NCI-H524 (cell line): ENCODE measurements at regions not wholly inside any gene's neighbourhood (a gene's known extent, or its start where the extent isn't known, plus 50 kb on each side); places are given as distances from the start of the nearest gene placed in this dataset.
"Not testable (repeated sequence)": the region's sequence is repeated elsewhere in the genome, so short reads cannot be mapped to it uniquely, and the experiment has no call there.

Source experiments
- DNase-seq, 2 experiments: peaks; one replicate each; lab custom pipeline; 2025; lab: John Stamatoyannopoulos, UW

- DNase-seq = no peak
Observed at GRCh38 chr7:41428381-41428780, 274.5 kb downstream of the INHBA start.

DNA sequence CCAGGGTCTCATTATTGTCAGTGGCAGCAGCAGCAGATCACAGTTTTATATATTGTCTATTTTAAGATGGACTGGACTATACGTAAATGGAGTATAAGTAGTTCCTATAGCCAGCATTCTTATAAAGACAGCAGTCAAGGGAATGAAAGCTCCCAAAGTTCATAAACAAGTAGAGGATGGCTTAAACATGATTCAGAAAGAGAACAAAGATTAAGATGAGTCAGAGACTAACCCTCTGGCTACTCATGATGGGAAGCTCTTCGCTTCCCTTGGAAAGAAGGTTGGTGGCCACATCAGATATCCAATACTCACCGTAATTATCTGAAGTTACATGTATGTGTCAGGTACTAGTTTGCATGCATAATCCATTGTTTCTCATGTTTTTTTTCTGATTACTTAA is 277.0 kb downstream of the INHBA start:
- DNase-seq = no peak

- no peak for DNase-seq
Observed at GRCh38 chr7:41421056-41421455, 281.8 kb downstream of the INHBA start.

- DNase-seq = no peak
Observed at GRCh38 chr7:41420421-41420820, 282.5 kb downstream of the INHBA start.

DNA sequence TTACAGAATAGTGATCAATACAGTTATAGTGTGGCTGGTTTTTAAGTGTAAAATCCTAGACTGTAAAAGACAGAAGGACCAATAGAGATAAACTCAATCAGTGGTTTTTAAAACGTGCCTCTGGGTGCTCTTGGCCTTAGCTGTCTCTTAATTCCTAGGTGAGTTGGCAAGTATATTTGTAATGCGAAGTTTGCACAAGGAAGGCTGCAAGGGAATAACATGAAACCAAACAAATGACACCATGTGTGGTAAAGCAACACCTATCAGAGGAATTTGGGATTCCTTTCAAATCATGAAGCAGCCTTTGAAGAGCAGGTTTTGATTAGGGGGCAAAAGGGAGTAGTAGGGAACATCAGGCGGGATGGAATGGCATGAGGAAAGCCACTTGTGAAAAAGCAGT is 284.6 kb downstream of the INHBA start:
- DNase-seq = no peak

DNA sequence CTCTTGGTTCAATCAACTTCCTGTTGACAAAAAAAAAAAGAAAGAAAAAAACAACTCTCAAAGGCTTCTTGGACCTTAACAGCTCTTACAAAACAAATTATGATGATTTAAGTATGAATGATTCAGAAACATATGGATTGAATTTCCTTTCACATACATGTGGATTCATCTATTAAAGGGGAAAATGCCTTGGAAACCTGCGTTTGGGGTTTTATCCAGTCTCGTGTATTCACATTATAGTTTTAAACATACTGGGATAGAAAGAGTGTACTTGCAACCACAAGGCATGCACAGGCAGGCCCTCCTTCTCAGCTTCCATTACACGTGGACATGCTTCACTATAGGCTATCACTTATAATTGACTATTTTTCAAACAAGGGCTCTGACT is 286.7 kb downstream of the INHBA start:
- no peak for DNase-seq

DNA sequence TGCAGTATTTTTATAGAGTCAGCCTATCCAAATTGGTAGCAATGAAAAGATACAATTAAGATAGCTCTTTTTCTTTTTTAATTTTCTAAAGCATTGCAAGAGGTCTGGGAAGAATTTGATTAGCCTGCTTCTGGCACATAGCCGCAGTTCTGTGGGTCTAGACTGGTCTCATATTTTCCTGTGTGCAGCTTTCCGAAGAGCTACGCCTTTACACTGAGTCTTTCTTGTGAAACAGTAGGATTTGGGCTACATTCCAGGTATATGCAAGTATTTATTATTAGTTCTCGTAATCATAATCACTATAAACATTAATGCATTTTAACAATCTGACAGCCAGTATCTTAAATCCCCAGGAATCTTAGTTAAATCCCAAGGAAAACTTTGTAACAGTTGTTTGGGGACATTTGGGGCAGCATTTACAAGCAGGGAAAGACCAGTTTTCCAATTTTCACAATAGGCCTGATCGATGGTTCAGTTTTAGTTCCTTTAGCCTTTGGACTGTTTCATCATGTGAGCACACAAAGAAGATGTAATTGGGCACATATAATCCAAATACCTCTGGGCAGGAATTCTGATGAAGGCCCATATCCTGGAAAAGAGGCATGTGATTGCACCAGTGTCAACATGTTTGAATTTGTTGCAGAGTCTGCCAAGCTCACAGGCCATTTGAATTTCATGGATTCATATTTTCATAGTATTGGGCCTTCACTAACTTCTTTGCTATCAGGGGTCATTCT is 287.3 kb downstream of the INHBA start:
- no peak for DNase-seq

DNA sequence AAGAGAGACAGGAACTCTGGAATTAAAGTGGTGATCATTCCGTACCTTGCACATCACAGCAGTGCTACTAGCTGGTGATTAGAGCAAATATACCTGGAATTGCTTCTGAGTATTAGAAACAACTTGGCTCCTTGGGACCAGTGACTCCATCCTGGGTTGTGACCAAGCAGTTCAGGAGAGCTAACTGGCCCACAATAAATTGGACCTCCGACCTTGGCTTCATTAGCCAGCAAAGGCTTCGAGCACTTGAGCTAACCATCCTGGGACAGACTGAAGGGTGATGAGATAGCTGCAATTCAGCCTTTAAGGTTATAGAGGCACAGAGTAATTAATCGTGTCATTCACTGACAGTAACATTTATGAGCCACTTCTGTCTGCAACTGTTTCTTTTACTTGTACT is 287.8 kb downstream of the INHBA start:
- DNase-seq = no peak

- no peak for DNase-seq
Observed at GRCh38 chr7:41404375-41405074, 298.4 kb downstream of the INHBA start.

DNA sequence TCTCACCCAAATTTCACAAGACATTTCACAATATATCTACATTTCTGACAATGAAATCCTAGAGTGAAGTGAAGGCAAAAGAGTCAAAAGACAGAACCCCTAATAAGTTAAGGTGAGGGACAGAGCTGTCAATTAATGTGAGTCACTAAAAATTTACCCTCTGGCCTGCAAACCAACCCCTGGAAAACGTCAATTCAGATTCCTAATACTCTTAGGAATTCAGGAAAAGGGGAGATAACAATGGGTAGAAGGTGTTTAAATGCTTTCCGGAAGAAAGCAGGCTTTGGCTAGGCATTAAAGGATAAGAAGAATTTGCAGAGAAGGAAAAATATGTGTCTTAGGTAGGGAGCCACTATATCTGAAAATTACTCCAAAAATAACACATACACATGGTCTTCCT is 299.6 kb downstream of the INHBA start:
- no peak for DNase-seq

GRCh38 chr7:41401833-41402232 is 301.1 kb downstream of the INHBA start:
- no peak for DNase-seq

DNA sequence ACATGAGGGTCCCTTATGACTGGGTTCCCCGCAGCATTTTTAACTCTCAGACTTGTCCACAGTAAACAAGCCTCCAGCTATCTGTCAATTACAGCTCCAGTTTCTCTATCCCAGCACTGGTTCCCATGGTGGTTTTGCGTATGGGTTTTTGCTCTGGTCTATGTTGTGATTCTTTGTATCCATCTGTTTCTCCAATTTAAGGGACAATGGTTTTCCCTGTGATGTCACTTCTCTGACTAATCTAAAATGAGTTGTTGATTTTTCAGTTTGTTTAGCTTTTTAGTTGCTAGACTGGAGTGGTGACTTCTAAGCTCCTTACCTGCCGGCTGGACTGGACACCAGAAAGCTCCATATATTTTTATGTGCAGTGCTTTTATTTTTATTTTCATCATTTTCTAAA is 303.7 kb downstream of the INHBA start:
- DNase-seq = no peak

- DNase-seq = no peak
Observed at GRCh38 chr7:41391818-41392217, 311.1 kb downstream of the INHBA start.

GRCh38 chr7:41388933-41389332 is 314.0 kb downstream of the INHBA start:
- DNase-seq = not testable (repeated sequence)

DNA sequence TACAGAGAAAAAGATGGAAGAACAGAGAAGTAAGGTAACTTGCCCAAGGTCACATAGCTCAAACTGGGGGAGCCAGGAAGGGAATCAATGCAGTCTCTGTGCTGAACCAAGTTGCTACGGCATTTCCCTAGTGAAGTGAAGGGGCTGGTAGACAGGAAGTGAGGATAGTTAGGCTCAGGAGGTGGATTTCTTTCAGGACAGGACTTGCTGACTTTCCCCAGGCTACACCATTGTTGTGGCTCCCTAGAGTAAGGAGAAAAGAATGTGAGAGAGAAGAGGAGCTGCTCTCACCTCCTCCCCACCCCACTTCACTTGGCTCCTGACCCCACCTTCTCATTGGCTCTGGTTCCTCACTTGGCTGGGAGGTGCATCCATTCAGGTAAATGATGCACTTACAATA is 316.9 kb downstream of the INHBA start:
- DNase-seq = no peak

DNA sequence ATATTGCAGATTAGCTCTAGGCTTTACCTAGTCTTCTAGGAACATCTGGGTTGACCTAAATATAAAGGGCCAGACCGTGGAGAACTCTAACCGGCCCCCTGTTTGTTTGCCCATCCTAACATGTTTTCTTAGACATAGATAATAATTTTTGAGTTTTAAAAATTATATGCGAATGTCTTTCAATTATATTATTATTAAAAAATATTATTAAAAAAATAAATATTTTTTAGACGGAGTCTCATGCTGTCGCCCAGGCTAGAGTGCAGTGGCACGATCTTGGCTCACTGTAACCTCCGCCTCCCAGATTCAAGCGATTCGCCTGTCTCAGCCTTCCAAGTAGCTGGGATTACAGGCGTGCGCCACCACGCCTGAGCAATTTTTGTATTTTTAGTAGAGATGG is 318.5 kb downstream of the INHBA start:
- no peak for DNase-seq

- no peak for DNase-seq
Observed at GRCh38 chr7:41383596-41383995, 319.3 kb downstream of the INHBA start.

DNA sequence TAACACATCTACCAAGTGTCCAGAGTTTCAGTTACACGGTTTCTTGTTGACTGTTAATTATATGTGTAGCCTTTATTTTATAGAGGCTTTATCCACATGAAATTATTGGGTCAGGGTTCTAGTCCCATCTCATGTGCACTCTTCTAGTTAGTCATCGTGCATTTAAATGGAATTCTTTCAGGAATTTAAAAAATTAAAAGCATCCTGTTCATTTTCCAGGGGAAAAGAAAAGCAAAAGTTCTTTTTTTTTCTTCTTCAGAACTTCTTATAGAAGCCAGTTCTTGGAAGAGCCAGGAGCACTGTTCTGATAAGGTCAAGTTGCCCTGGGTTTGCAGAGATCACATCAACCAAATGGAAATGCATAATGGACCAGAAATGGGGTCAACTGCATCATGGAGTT is 324.7 kb downstream of the INHBA start:
- no peak for DNase-seq

- no peak for DNase-seq
Observed at GRCh38 chr7:41375582-41375981, 327.3 kb downstream of the INHBA start.

GRCh38 chr7:41374150-41374848 is 328.6 kb downstream of the INHBA start:
- DNase-seq = no peak

- DNase-seq = no peak
Observed at GRCh38 chr7:41367967-41368882, 334.7 kb downstream of the INHBA start.

GRCh38 chr7:41351091-41351490 is 351.8 kb downstream of the INHBA start:
- DNase-seq = no peak
